Activated naive CD4-positive, alpha-beta T cell treated with anti-CD3 and anti-CD28 coated beads for 36 hours (primary cell): ENCODE measurements at regions not wholly inside any gene's neighbourhood (a gene's known extent, or its start where the extent isn't known, plus 50 kb on each side); places are given as distances from the start of the nearest gene placed in this dataset.
"Not testable (repeated sequence)": the region's sequence is repeated elsewhere in the genome, so short reads cannot be mapped to it uniquely, and the experiment has no call there.

Experiments
- CTCF ChIA-PET: fragments of 350-600 bp; sonication (Branson Sonifier 250); formaldehyde crosslinking; loops from one replicate; lab custom pipeline; 2021; ENCODE audit warnings: antibody characterized with exemption; lab: Charles Lee
- DNase-seq: peaks from one replicate; pipeline ENCODE4 v3.0.0-alpha.2; 2020
- H3K27ac Mint-ChIP-seq: one replicate; pipeline ENCODE4 v1.8.0; 2021; ENCODE audit warnings: mild to moderate bottlenecking, mixed read lengths
- H3K27me3 Mint-ChIP-seq: one replicate; pipeline ENCODE4 v1.8.0; 2021; ENCODE audit warnings: low read depth, mixed read lengths
- H3K36me3 Mint-ChIP-seq: one replicate; pipeline ENCODE4 v1.8.0; 2021; ENCODE audit warnings: low read depth, mixed read lengths
- H3K4me1 Mint-ChIP-seq: one replicate; pipeline ENCODE4 v1.8.0; 2021; ENCODE audit warnings: low read depth, mixed read lengths
- H3K4me3 Mint-ChIP-seq: one replicate; pipeline ENCODE4 v1.8.0; 2021; ENCODE audit warnings: mild to moderate bottlenecking, moderate library complexity, mixed read lengths
- H3K9me3 Mint-ChIP-seq: one replicate; pipeline ENCODE4 v1.8.0; 2021; ENCODE audit warnings: mixed read lengths
- intact Hi-C: fragments of 100-400 bp; cut with micrococcal nuclease; formaldehyde crosslinking; loops from one replicate; pipeline ENCODE4 v1.15.1; 2023

- H3K27me3 Mint-ChIP-seq, CTCF ChIA-PET, H3K27ac Mint-ChIP-seq, intact Hi-C loops, H3K36me3 Mint-ChIP-seq, H3K4me1 Mint-ChIP-seq, DNase-seq, H3K9me3 Mint-ChIP-seq, H3K4me3 Mint-ChIP-seq: not testable (repeated sequence)
Observed at GRCh38 chr13:81102066-81102465, 761.1 kb upstream of the SPRY2 start.

- Mint-ChIP-seq H3K9me3 (peaks cover 5% of the 10 kb centered on the region), H3K27me3 (no peaks in the 10 kb centered on the region), H3K4me1 (no peaks in the 10 kb centered on the region), H3K27ac (no peak overlapping the region), H3K36me3 (no peaks in the 10 kb centered on the region), H3K4me3 (no peak overlapping the region)
- CTCF ChIA-PET, result interaction anchor here (0.6 kb wide), 1 partner anchor 450 kb away, joined by 3 read pairs; no protein-coding TSS in a partner anchor
- no peak for DNase-seq
- intact Hi-C loops, result no loop called here
Observed at GRCh38 chr13:81089371-81090157, 748.6 kb upstream of the SPRY2 start.

GRCh38 chr13:81080911-81081454, 740.1 kb upstream of the SPRY2 start:
- H3K36me3 Mint-ChIP-seq, result no peaks in the 10 kb centered on the region
- H3K4me3 Mint-ChIP-seq, result no peak overlapping the region
- DNase-seq, result no peak
- H3K9me3 Mint-ChIP-seq, result no peaks in the 10 kb centered on the region
- no peaks in the 10 kb centered on the region for H3K27me3 Mint-ChIP-seq
- no peaks in the 10 kb centered on the region for H3K4me1 Mint-ChIP-seq
- H3K27ac Mint-ChIP-seq, result no peak overlapping the region
- CTCF ChIA-PET, result no interaction called here
- intact Hi-C loops, result no loop called here

GRCh38 chr13:81078048-81078447, 737.1 kb upstream of the SPRY2 start:
- DNase-seq, result no peak
- H3K4me3 Mint-ChIP-seq, result no peak overlapping the region
- intact Hi-C loops, result no loop called here
- H3K9me3 Mint-ChIP-seq, result no peaks in the 10 kb centered on the region
- H3K27me3 Mint-ChIP-seq, result no peaks in the 10 kb centered on the region
- no peaks in the 10 kb centered on the region for H3K36me3 Mint-ChIP-seq
- CTCF ChIA-PET, result no interaction called here
- no peak overlapping the region for H3K27ac Mint-ChIP-seq
- no peaks in the 10 kb centered on the region for H3K4me1 Mint-ChIP-seq

- H3K27me3 Mint-ChIP-seq, H3K36me3 Mint-ChIP-seq, CTCF ChIA-PET, DNase-seq, H3K4me3 Mint-ChIP-seq, H3K4me1 Mint-ChIP-seq, H3K9me3 Mint-ChIP-seq, H3K27ac Mint-ChIP-seq, intact Hi-C loops: not testable (repeated sequence)
Observed at GRCh38 chr13:81069822-81070221, 728.9 kb upstream of the SPRY2 start.

GRCh38 chr13:81058916-81059290, 718.0 kb upstream of the SPRY2 start:
- H3K9me3 Mint-ChIP-seq, result peaks cover 1% of the 10 kb centered on the region
- H3K4me1 Mint-ChIP-seq, result no peaks in the 10 kb centered on the region
- no peak overlapping the region for H3K27ac Mint-ChIP-seq
- CTCF ChIA-PET, result no interaction called here
- no peak for DNase-seq
- no peaks in the 10 kb centered on the region for H3K27me3 Mint-ChIP-seq
- intact Hi-C loops, result no loop called here
- no peak overlapping the region for H3K4me3 Mint-ChIP-seq
- H3K36me3 Mint-ChIP-seq, result no peaks in the 10 kb centered on the region

GRCh38 chr13:81058211-81058915, 717.4 kb upstream of the SPRY2 start:
- CTCF ChIA-PET, result no interaction called here
- intact Hi-C loops, result no loop called here
- no peaks in the 10 kb centered on the region for H3K27me3 Mint-ChIP-seq
- H3K4me3 Mint-ChIP-seq, result no peak overlapping the region
- H3K4me1 Mint-ChIP-seq, result no peaks in the 10 kb centered on the region
- no peak for DNase-seq
- H3K9me3 Mint-ChIP-seq, result peaks cover 1% of the 10 kb centered on the region
- H3K27ac Mint-ChIP-seq, result no peak overlapping the region
- H3K36me3 Mint-ChIP-seq, result no peaks in the 10 kb centered on the region

- no peaks in the 10 kb centered on the region for H3K9me3 Mint-ChIP-seq
- H3K36me3 Mint-ChIP-seq, result no peaks in the 10 kb centered on the region
- H3K27ac Mint-ChIP-seq, result no peak overlapping the region
- no peaks in the 10 kb centered on the region for H3K27me3 Mint-ChIP-seq
- DNase-seq, result no peak
- H3K4me1 Mint-ChIP-seq, result no peaks in the 10 kb centered on the region
- CTCF ChIA-PET, result no interaction called here
- H3K4me3 Mint-ChIP-seq, result no peak overlapping the region
- intact Hi-C loops, result no loop called here
Observed at GRCh38 chr13:81051873-81052272, 710.9 kb upstream of the SPRY2 start.

GRCh38 chr13:81048026-81048461, 707.1 kb upstream of the SPRY2 start:
- CTCF ChIA-PET, result no interaction called here
- Mint-ChIP-seq H3K36me3 (no peaks in the 10 kb centered on the region), H3K4me3 (no peak overlapping the region), H3K27me3 (no peaks in the 10 kb centered on the region), H3K9me3 (no peaks in the 10 kb centered on the region), H3K27ac (no peak overlapping the region), H3K4me1 (no peaks in the 10 kb centered on the region)
- intact Hi-C loops, result no loop called here
- no peak for DNase-seq

GRCh38 chr13:81041761-81042160, 700.8 kb upstream of the SPRY2 start:
- H3K4me3 Mint-ChIP-seq, result no peak overlapping the region
- no peaks in the 10 kb centered on the region for H3K4me1 Mint-ChIP-seq
- H3K27me3 Mint-ChIP-seq, result no peaks in the 10 kb centered on the region
- H3K36me3 Mint-ChIP-seq, result no peaks in the 10 kb centered on the region
- DNase-seq, result no peak
- intact Hi-C loops, result no loop called here
- H3K27ac Mint-ChIP-seq, result no peak overlapping the region
- CTCF ChIA-PET, result no interaction called here
- peaks cover 7% of the 10 kb centered on the region for H3K9me3 Mint-ChIP-seq

- CTCF ChIA-PET, result no interaction called here
- Mint-ChIP-seq H3K4me1 (no peaks in the 10 kb centered on the region), H3K36me3 (no peaks in the 10 kb centered on the region), H3K4me3 (no peak overlapping the region), H3K27ac (no peak overlapping the region), H3K9me3 (peaks cover 2% of the 10 kb centered on the region), H3K27me3 (no peaks in the 10 kb centered on the region)
- no peak for DNase-seq
- intact Hi-C loops, result no loop called here
Observed at GRCh38 chr13:81031996-81032395, 691.1 kb upstream of the SPRY2 start.

GRCh38 chr13:81025091-81025490, 684.2 kb upstream of the SPRY2 start:
- CTCF ChIA-PET, result no interaction called here
- intact Hi-C loops, result no loop called here

More at GRCh38 chr13:81025091-81025490, 684.2 kb upstream of the SPRY2 start:
- Mint-ChIP-seq H3K27me3 (no peaks in the 10 kb centered on the region), H3K36me3 (no peaks in the 10 kb centered on the region), H3K27ac (no peak overlapping the region), H3K4me1 (no peaks in the 10 kb centered on the region), H3K9me3 (peaks cover 20% of the 10 kb centered on the region), H3K4me3 (no peak overlapping the region)
- DNase-seq, result no peak
